Hepatocyte (in vitro differentiated cells): ENCODE measurements at regions not wholly inside any gene's neighbourhood (a gene's known extent, or its start where the extent isn't known, plus 50 kb on each side); places are given as distances from the start of the nearest gene placed in this dataset.
A peak's percentile ranks its signal among the peaks of the same experiment; 100 is the strongest.

Source experiments
- DNase-seq: peaks from one replicate; pipeline ENCODE4 v3.0.0-alpha.2; 2016; ENCODE audit warnings: low spot score
- H2AFZ ChIP-seq: fragments of 200-600 bp; sonication (generic); 2 replicates; pipeline ENCODE4 v1.6.0; 2016; ENCODE audit warnings: antibody characterized with exemption, mild to moderate bottlenecking
- H3K27ac ChIP-seq: fragments of 200-600 bp; sonication (generic); 2 replicates; pipeline ENCODE4 v1.5.1; 2016; ENCODE audit warnings: mild to moderate bottlenecking
- H3K27me3 ChIP-seq: fragments of 200-600 bp; sonication (generic); 2 replicates; pipeline ENCODE4 v1.6.1; 2016
- H3K36me3 ChIP-seq: fragments of 200-600 bp; sonication (generic); replicated peaks from 2 replicates; pipeline ENCODE4 v1.5.1; 2016; ENCODE audit warnings: low read depth; ENCODE audit not compliant: insufficient read depth
- H3K4me1 ChIP-seq: fragments of 200-600 bp; sonication (generic); 2 replicates; pipeline ENCODE4 v1.5.1; 2016; ENCODE audit warnings: mild to moderate bottlenecking, moderate library complexity; ENCODE audit not compliant: insufficient read depth
- H3K4me2 ChIP-seq: fragments of 200-600 bp; sonication (generic); 2 replicates; pipeline ENCODE4 v1.6.0; 2016
- H3K4me3 ChIP-seq: fragments of 200-600 bp; sonication (generic); 2 replicates; pipeline ENCODE4 v1.5.1; 2016; ENCODE audit warnings: mild to moderate bottlenecking
- H3K79me2 ChIP-seq: fragments of 200-600 bp; sonication (generic); 2 replicates; pipeline ENCODE4 v1.6.0; 2017; ENCODE audit warnings: mild to moderate bottlenecking
- H3K9me2 ChIP-seq: fragments of 200-600 bp; sonication (generic); replicated peaks from 2 replicates; pipeline ENCODE4 v1.6.0; 2017; ENCODE audit warnings: mild to moderate bottlenecking; ENCODE audit not compliant: insufficient read depth
- H3K9me3 ChIP-seq: fragments of 200-600 bp; sonication (generic); 2 replicates; pipeline ENCODE4 v1.5.1; 2016; ENCODE audit warnings: low read depth, mild to moderate bottlenecking
- H4K20me1 ChIP-seq: fragments of 200-600 bp; sonication (generic); 2 replicates; pipeline ENCODE4 v1.6.0; 2016; ENCODE audit warnings: mild to moderate bottlenecking; ENCODE audit not compliant: insufficient read depth, poor library complexity, severe bottlenecking
- CTCF ChIP-seq: fragments of 200-600 bp; sonication (generic); IDR thresholded peaks from 2 replicates; pipeline ENCODE4 v1.5.1; 2016; ENCODE audit warnings: antibody characterized with exemption, mild to moderate bottlenecking; ENCODE audit not compliant: poor library complexity
- EZH2 ChIP-seq: fragments of 200-600 bp; sonication (generic); IDR thresholded peaks from 2 replicates; pipeline ENCODE4 v1.6.1; 2016; ENCODE audit warnings: antibody characterized with exemption, mild to moderate bottlenecking, borderline replicate concordance
- EZH2phosphoT487 ChIP-seq: fragments of 200-600 bp; sonication (generic); IDR thresholded peaks from one replicate; pipeline ENCODE4 v1.6.1; 2018; ENCODE audit warnings: antibody characterized with exemption, mild to moderate bottlenecking, low read depth, moderate library complexity; ENCODE audit not compliant: unreplicated experiment, severe bottlenecking
- WGBS: methylation state at CpG from one replicate; pipeline ENCODE4 v1.1.6; 2016; ENCODE audit warnings: low lambda C conversion rate; ENCODE audit errors: missing lambda C conversion rate; 5-methylcytosine and 5-hydroxymethylcytosine counted together

GRCh38 chr7:152989889-152990380, 230.4 kb downstream of the ACTR3B start:
- Histone ChIP-seq H3K36me3 (no peaks in the 10 kb centered on the region), H4K20me1 (no peaks in the 10 kb centered on the region), H3K4me2 (no peak overlapping the region), H3K79me2 (no peaks in the 10 kb centered on the region), H3K27me3 (no peaks in the 10 kb centered on the region), H2AFZ (peak overlapping the region; percentile 15), H3K9me2 (no peaks in the 10 kb centered on the region), H3K4me3 (no peak overlapping the region), H3K27ac (peak overlapping the region; percentile 78), H3K9me3 (no peaks in the 10 kb centered on the region), H3K4me1 (peaks cover 10% of the 10 kb centered on the region)
- DNase-seq: peak; percentile 27
- WGBS: 31% methylated on average over 8 of the region's 8 CpGs
- TF ChIP-seq EZH2 (no peak), EZH2phosphoT487 (no peak), CTCF (no peak)

GRCh38 chr7:152998420-152998819, 238.9 kb downstream of the ACTR3B start:
- no peak overlapping the region for H3K4me2 ChIP-seq
- DNase-seq: no peak
- H3K4me1 ChIP-seq: no peaks in the 10 kb centered on the region
- TF ChIP-seq EZH2 (no peak), EZH2phosphoT487 (no peak), CTCF (no peak)
- WGBS: 82% methylated on average over 4 of the region's 4 CpGs
- no peak overlapping the region for H3K27ac ChIP-seq
- no peaks in the 10 kb centered on the region for H3K79me2 ChIP-seq
- H3K27me3 ChIP-seq: no peaks in the 10 kb centered on the region
- no peaks in the 10 kb centered on the region for H3K36me3 ChIP-seq
- H3K9me2 ChIP-seq: no peaks in the 10 kb centered on the region
- no peaks in the 10 kb centered on the region for H3K9me3 ChIP-seq
- no peak overlapping the region for H3K4me3 ChIP-seq
- no peaks in the 10 kb centered on the region for H4K20me1 ChIP-seq
- H2AFZ ChIP-seq: no peak overlapping the region

- Histone ChIP-seq H3K27ac (no peak overlapping the region), H3K79me2 (no peaks in the 10 kb centered on the region), H3K36me3 (no peaks in the 10 kb centered on the region), H3K9me2 (no peaks in the 10 kb centered on the region), H2AFZ (no peak overlapping the region), H4K20me1 (no peaks in the 10 kb centered on the region), H3K9me3 (no peaks in the 10 kb centered on the region), H3K4me1 (no peaks in the 10 kb centered on the region), H3K4me3 (no peak overlapping the region), H3K4me2 (no peak overlapping the region), H3K27me3 (no peaks in the 10 kb centered on the region)
- DNase-seq: no peak
- no peak for TF ChIP-seq EZH2
- TF ChIP-seq CTCF: no peak
- no peak for TF ChIP-seq EZH2phosphoT487
- WGBS: 75% methylated on average over 1 of the region's 1 CpG
Observed at GRCh38 chr7:153002115-153002514, 242.6 kb downstream of the ACTR3B start.

GRCh38 chr7:153002572-153002971, 243.0 kb downstream of the ACTR3B start:
- H3K27ac ChIP-seq: no peak overlapping the region
- H3K79me2 ChIP-seq: no peaks in the 10 kb centered on the region
- H3K4me1 ChIP-seq: no peaks in the 10 kb centered on the region
- no peak overlapping the region for H3K4me2 ChIP-seq
- H3K27me3 ChIP-seq: no peaks in the 10 kb centered on the region
- no peaks in the 10 kb centered on the region for H3K9me3 ChIP-seq
- no peak overlapping the region for H3K4me3 ChIP-seq
- TF ChIP-seq EZH2phosphoT487: no peak
- no peak for TF ChIP-seq CTCF
- TF ChIP-seq EZH2: no peak
- no peaks in the 10 kb centered on the region for H4K20me1 ChIP-seq
- 93% methylated on average over 5 of the region's 5 CpGs for WGBS
- no peak for DNase-seq
- no peaks in the 10 kb centered on the region for H3K36me3 ChIP-seq
- no peaks in the 10 kb centered on the region for H3K9me2 ChIP-seq
- no peak overlapping the region for H2AFZ ChIP-seq
